Skin of body (tissue), 1 donor: ENCODE measurements at regions not wholly inside any gene's neighbourhood (a gene's known extent, or its start where the extent isn't known, plus 50 kb on each side); places are given as distances from the start of the nearest gene placed in this dataset.
A peak's percentile ranks its signal among the peaks of the same experiment; 100 is the strongest.
"Not testable (repeated sequence)": the region's sequence is repeated elsewhere in the genome, so short reads cannot be mapped to it uniquely, and the experiment has no call there.

Experiments used
- DNase-seq: peaks from one replicate; lab custom pipeline; 2025; lab: John Stamatoyannopoulos, UW

DNA sequence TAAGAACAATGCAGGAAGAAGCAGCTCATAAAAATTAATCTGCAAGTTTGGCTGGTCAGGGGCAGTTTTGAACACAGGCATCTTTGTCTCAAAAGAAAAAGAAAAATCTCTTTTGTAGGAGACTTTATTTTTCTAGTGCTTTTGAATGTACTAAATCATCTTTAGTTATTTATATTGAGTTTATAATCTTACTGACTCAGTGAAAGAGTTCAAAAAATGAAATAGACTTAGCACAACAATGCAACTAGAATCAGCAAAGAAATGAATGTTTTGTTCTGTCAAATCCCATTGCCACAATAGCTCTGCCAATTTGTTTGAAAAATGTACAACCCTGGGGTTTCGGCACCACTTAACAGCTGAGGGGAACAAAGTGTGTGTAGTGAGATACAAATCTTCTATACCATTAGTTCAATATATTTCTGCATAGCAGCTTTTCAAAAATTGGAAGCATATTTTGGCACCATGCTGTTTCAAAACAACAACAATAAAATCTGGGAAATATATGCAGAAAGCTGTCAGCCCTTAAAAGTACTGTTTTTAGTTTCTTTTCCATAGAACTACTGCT lies 1969.1 kb downstream of the MRPL39 start:
- DNase-seq, result peak; percentile 35

DNA sequence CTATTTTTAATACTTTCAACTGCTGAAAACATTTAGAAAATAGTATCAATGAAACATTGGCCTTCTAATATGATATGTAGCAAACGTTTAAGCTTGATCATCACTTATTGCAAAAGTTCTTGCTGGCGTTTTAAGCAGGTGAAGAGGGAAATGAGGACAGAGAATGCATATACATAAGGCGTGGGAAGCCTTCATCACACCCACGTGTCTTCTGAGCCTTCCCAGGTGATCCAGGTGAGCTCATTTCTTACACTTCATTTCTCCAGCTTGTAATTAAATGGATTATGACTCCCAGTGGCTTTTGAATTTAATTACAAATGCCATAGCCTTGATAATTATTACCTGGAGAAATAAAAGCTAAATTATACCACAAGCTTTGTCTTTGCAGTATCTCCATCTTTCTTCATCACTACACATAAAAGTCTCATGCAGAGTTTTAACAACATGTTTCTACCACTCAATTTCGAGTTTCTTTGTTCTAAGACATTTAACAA lies 1973.8 kb downstream of the MRPL39 start:
- no peak for DNase-seq

DNA sequence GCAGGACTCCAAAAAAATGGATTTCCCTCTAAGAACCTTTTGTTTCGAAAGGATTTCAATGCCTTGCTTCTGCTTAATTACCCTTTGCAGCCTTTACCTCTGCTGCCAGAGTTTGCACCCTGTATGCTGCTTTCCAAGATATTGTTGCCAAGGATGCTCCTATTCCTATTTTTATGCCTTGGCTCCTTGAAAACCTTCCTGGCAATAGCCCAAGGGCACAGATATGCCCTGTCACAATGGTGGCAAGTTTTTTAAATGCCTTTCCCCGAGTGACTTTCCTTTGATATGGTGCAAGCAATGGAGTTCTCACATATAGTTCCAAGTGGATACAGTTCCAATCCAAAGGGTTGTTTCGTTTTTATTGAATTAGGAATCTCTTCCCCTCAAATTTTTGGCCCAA lies 1983.0 kb downstream of the MRPL39 start:
- DNase-seq, result no peak

DNA sequence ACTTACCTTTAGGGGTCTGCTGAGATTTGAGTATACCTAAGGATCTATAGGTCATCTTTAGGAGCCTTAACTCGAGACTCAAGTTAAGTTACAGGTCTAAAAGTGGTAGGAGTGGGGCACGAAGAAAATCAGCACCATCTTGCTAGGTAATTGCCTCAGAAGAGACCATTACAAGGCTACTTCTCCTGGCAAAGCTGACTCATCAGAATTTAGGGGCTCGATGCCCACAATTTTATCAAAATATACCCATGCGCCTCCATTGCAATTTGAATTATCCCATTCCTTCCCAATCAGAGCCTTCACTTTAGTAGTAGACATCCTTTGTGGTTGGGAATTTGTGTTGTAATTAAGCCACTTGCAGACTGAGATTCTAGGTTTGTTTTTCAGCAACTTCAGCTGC lies 1994.3 kb downstream of the MRPL39 start:
- no peak for DNase-seq

DNA sequence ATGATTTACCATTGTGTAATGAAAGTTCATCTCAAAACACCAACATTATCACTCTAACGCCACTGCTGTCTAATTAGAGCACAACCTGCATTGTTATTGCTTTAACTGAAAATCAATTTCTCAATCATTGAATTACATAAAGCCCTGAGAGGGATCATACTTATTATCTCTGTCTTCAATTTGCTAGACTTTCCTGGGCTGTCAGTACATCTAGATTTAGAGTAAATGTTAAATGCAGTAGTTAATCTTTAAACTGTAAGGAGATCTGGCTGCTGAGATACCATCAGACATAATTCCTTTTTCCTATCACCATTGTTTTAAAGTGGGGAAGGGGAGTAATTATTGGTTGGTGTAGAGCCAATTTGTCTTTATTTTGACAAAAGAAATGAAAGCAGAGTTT lies 1995.1 kb downstream of the MRPL39 start:
- DNase-seq, result no peak

DNA sequence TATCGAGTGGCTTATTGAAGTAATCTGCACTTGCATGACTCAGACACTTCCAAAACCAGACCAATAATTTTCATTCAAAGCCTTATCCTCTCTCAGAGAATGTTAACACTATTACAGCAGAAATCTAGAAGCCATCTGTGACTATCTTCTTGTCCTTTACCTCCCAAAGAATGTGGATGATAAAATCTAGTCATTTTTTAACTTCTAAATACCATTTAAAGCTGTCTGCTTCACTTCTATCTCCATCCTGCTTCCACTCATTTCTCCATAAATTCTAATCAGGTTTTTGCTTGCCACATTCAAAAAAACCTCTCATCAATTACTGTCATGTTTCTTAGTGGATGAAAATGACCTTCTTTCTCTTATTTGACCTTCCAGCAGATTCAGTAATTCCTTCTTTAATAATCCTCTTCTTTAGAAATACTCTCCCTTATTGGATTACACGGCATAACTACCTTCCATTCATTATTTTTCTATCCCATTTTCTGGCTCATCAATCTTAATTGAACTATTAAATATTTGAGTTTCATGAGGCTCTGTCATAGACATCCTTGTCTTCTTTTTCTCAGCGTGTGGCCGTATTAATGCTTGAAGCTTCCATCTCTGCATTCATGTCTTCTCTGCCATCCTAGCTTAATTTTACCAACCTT lies 1999.4 kb downstream of the MRPL39 start:
- DNase-seq, result no peak

DNA sequence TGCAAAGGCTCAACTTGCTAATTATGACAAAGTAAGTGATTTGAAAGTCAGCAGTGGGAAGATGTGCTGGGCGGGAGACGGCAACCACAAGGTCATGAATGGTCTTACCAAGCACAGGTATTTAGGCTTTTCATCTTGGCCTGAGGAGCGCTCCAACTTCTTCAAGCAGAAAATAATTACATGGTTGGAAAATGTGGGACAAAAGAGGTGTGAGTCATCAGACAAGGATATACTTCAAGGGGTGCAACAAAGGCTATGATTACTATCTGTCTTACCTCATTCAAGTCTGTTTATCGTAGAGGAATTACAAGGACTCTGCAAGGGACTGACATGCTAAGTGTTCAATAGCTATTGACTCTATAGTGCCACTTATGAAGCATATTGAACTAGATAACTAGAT lies 2005.7 kb downstream of the MRPL39 start:
- no peak for DNase-seq

DNA sequence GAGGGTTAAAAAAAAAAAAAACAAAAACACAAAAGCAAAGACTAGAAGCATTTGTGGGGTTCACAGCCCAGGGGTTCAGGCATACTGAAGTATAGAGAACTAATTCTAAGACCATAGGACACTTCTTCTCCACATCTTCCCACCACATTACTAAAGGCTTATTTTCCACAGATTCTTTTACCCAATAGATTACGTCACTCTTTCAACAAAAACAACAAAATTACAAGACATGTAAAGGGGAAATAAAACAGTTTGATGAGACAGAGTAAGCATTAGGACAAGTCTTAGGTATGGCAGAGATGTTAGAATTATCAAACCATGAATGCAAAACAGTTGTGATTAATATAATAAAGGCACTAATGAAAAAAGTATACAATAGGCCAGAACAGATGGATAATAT lies 2013.7 kb downstream of the MRPL39 start:
- no peak for DNase-seq

DNA sequence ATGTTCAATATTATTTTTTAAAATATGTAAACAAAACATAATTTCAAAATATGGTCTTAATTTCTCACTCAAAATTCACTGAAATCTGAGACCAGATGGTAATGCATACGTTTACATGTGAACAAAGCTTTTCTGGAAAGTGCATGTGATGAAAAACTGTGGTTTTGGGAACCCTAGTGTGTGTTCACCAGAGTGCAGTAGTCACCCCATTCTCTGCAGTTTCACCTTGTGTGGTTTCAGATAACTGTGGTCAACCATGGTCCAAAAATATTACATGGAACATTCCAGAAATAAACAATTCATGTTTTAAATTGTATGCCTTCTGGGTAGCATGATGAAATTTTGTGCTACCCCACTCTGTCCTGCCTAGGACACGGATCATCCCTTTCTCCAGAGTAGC lies 2021.9 kb downstream of the MRPL39 start:
- DNase-seq, result no peak

DNA sequence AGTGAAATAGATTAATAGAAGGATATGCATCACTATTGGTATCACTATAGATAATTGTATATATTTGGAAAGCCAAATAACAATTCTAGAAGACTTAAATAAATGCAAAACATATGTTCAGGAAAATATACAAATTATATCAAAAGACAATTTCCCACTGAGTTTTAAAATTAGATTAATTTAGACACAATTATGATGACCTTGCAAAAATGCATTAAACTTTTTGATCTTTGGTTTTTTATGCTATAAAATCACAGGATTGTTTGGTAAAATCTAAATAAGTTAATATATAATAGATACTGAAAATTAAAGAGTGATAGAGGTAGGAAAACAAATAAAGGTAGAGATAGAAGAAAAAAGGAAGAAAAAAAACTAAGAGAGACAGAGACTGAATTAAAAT lies 2027.7 kb downstream of the MRPL39 start:
- DNase-seq, result no peak

DNA sequence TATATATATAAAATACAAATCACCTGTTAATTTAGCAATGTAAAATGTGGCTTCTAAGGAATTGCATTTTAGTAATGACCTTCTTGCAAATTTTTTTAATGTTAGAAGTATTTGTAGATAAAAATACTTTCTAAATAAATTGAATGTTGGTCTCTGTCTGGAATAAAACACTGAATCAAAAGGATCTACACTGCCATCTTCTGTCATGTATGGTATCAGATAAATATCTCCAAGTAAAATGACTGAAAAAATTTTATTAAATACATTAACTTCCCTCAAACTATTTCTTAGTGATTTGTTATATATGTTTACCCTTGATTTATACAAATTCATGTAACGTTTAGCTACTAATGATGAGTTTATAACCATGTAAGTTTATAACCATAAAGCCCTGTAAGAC lies 2029.3 kb downstream of the MRPL39 start:
- DNase-seq, result no peak

DNA sequence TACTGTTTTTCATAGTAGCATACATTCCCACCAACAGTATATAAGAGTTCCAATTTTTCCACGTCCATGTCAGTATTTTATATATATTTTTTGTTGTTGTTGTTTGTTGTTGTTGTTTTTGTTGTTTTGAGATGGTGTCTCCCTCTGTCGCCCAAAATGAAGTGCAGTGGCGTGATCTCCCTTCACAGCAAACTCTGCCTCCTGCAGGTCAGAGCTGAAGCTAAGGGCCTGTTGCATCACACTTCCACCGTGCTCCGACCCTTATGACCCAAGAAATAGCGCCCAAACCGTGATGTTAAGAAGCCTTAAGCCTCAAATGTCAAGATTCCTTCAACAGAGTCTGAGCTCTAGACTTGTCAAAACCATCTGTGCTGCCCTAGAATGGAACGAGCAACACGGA lies 2032.3 kb downstream of the MRPL39 start:
- no peak for DNase-seq

DNA sequence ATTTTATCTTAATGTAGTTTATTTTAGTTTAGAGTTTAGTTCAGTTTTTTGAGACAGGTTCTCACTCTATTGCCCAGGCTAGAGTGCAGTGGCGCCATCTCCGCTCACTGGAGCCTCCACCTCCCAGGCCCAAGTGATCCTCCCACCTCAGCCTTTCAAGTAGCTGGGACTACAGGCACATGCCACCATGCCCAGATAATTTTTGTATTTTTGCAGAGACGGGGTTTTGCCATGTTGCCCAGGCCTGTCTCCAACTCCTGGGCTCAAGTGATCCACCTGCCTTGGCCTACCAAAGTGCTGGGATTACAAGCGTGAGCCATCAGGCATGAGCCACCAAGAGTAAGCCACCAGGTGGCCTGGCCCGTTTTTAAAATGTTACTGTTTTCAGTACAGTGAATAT lies 2058.4 kb downstream of the MRPL39 start:
- DNase-seq, result not testable (repeated sequence)

DNA sequence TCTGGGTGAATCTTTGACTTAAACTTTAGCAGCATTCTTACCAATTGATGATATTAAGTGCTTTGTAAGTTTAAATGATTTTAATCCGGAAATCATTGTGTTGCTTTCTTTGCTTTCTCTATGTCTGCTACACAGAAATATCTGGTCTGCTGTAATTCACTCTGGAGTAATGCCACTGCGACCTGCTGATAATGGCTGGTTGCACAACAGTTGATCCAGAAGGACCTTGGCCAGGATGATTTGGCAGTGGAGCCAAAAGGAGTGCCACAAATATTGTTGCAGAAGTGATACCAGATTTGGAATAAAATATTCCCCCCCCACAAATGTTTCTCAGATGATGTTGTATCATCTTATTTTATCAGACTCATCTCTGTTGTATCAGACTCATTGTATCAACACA lies 2063.9 kb downstream of the MRPL39 start:
- DNase-seq, result no peak

DNA sequence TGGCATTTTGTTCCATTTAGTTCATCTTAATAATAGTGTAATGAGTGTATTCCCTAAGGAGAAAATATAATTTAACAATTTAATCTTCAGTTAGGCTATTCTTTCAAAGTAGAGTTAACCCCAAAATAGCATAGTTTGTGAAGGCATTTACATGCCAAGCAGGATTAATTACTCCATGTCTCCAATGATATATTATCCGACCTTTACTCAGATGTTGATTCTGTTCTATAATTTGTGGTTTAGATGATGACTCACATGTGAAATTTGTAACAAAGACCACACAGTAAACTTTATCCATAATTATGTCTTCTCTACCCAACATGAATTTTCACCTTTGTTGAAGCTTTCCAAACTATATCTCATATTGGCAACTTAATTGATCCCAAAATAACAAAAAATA lies 2065.2 kb downstream of the MRPL39 start:
- no peak for DNase-seq

DNA sequence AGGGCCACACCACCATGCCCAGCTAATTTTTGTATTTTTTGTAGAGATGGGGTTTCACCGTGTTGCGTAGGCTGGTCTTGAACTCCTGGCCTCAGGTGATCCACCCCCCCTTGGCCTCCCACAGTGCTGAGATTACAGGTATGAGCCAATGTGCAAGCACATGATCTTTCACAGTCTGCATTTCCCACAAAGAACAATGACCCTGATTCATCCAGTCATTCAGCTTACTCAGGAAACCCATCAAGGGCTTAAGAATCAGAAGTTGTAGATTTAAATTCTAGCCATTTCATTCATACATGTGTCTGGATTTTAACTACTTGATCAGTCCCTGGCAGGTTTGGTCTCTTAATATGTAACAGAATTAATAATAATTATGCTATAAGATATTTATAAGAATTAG lies 2065.7 kb downstream of the MRPL39 start:
- no peak for DNase-seq

DNA sequence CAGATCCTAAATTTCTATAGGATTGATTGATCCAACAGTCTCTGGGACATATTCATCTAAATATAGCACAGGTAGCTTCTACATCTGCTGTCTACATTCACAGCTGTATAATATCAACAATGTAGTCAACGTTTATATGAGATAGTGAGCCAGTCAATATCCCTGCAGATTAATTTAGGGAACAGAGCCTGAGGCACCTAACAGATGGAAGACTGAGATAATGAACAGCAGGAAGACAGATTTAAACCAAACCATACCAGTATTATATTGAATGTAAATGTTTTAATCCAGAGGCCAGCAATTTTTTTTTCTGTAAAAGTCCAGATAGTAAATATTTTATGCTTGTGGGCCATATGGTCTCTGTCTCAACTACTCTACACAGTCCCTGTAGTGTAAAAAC lies 2072.4 kb downstream of the MRPL39 start:
- no peak for DNase-seq

DNA sequence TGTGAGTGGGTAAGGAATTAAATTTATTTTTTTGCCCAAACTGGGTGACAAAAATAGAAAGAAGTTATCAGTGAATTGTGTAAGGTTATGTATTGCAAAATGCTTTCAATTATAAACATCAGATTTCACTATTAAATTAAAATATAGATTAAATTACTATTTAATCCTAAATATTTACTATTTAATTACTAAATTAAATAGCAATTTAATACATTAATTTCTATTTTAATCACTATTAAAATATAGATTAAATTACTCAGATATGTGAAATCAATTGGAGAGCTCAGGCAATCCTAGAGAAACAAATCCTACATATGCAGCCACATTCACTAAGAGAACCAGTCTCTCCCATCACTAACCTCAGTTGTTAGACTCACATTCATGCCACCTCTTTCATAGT lies 2075.8 kb downstream of the MRPL39 start:
- no peak for DNase-seq

DNA sequence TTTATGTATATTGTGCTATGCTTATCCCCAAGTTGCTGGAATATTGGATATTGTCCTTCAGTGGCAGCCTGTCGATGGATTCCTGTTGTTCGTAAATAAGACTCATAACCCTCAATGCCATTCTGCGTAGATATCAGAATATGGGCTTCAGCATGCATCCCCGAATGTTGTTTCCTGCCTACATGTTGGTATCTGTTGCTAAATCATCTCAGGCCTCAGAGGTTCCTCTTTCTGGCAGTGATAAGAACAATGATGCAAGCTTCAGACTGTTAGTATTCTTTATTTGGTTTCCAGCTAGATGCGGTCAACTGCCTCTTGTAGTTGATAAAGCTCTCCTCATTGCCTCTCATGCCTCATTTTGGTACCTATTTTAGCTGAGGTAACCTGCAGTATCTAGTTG lies 2082.6 kb downstream of the MRPL39 start:
- no peak for DNase-seq

DNA sequence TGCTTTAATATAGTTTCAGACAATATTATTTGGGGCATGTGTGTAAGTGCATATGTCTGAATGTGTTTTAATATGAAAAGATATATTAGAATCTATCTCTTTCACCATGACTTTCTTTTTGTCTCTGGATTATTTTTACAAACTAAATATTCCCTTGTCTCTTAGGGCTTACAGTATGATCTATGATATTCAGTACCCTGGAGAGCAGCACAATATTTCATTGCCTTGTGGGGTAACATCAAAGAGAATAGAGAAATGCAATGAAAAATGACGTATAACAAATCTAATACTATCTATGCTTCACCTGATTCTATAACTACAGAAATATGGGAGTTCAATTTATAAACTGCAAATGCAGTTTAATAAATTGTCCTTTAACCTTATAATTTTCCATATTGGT lies 2084.5 kb downstream of the MRPL39 start:
- DNase-seq, result no peak

DNA sequence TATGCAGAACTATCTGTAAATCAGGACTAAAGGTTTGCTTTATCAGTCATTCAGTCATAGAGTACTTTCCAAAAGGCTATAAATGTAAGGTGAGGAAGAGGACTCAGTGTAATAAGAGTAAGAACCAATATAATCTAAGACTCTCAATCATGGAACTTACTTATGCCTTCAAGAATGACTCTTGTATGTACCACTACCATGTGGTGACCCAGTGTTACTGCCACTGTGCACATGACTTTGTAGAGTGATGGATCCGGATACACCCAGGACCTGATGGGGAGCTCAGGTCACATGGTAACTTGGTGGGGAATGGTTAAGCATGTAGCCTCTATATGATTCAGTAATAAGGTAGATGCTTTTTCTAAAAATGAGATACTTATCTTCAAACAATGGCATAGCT lies 2099.8 kb downstream of the MRPL39 start:
- no peak for DNase-seq

DNA sequence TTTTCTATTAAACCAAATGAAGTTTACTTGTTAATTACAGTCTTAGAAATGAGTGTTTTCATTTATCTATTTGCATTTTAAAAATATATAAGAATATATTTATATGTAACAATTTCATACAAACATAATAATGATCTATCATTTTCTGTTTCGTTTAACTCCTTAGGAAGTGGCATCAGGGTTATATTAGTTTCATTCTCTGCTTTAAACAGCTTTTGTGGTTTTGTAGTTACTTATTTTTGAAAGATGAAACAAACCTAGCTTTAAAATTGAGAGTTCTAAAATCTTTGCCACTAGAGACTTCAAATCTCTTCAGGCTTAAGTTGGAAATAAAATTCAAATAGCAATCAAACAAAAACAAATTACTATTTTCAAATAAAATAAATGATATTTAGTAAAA lies 2110.6 kb downstream of the MRPL39 start:
- DNase-seq, result no peak

DNA sequence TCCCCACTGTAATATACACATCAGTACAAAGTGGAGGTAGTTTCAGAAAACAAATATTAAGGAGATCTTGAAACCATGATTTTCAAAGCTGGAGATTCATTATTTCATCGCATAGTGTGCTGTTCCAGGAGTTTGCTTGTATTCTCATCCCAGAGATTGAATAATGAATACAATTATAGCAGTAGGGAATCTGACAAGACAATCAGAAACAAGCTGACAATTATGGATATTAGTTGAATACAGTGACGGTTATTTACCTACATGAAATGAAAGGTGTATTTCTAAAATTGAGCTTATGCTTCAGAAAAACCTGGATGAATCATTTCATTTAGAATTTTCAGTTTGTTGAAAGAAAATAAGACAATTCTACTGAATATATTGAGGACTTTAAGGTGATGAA lies 2119.0 kb downstream of the MRPL39 start:
- no peak for DNase-seq
